NCI-H748 (cell line): ENCODE measurements at regions not wholly inside any gene's neighbourhood (a gene's known extent, or its start where the extent isn't known, plus 50 kb on each side); places are given as distances from the start of the nearest gene placed in this dataset.

Experiments
- DNase-seq: peaks from one replicate; lab custom pipeline; 2025; ENCODE audit not compliant: unreplicated experiment; lab: John Stamatoyannopoulos, UW

- no peak for DNase-seq
These were observed 818.9 kb upstream of the LCORL start for GRCh38 chr4:18840481-18840880.

- DNase-seq = no peak
These were observed 794.8 kb upstream of the LCORL start for GRCh38 chr4:18816228-18816895.

GRCh38 chr4:18815779-18816173, 794.2 kb upstream of the LCORL start:
- DNase-seq = no peak

GRCh38 chr4:18815081-18815778, 793.7 kb upstream of the LCORL start:
- no peak for DNase-seq

- DNase-seq = no peak
These were observed 792.2 kb upstream of the LCORL start for GRCh38 chr4:18813771-18814170.

- DNase-seq = no peak
These were observed 791.5 kb upstream of the LCORL start for GRCh38 chr4:18813055-18813454.

- DNase-seq = no peak
These were observed 782.2 kb upstream of the LCORL start for GRCh38 chr4:18803781-18804180.

- no peak for DNase-seq
These were observed 776.6 kb upstream of the LCORL start for GRCh38 chr4:18798123-18798522.

GRCh38 chr4:18795794-18796193, 774.2 kb upstream of the LCORL start:
- no peak for DNase-seq

GRCh38 chr4:18777190-18777930, 755.8 kb upstream of the LCORL start:
- no peak for DNase-seq

- DNase-seq = no peak
These were observed 746.4 kb upstream of the LCORL start for GRCh38 chr4:18767921-18768320.

- no peak for DNase-seq
These were observed 735.1 kb upstream of the LCORL start for GRCh38 chr4:18756671-18757070.

GRCh38 chr4:18754180-18754579, 732.6 kb upstream of the LCORL start:
- DNase-seq = no peak

- no peak for DNase-seq
These were observed 729.5 kb upstream of the LCORL start for GRCh38 chr4:18751083-18751482.

GRCh38 chr4:18749391-18749790, 727.8 kb upstream of the LCORL start:
- DNase-seq = no peak

GRCh38 chr4:18736551-18736950, 715.0 kb upstream of the LCORL start:
- DNase-seq = no peak

- no peak for DNase-seq
These were observed 714.2 kb upstream of the LCORL start for GRCh38 chr4:18735740-18736268.

GRCh38 chr4:18734405-18734804, 712.9 kb upstream of the LCORL start:
- peak; percentile 11 for DNase-seq

GRCh38 chr4:18733961-18734360, 712.4 kb upstream of the LCORL start:
- DNase-seq = no peak

GRCh38 chr4:18722748-18723191, 701.2 kb upstream of the LCORL start:
- no peak for DNase-seq

GRCh38 chr4:18698119-18698883, 676.7 kb upstream of the LCORL start:
- no peak for DNase-seq
